ENCODE measurements at regions not wholly inside any gene's neighbourhood (a gene's known extent, or its start where the extent isn't known, plus 50 kb on each side); places are given as distances from the start of the nearest gene placed in this dataset.

DNA sequence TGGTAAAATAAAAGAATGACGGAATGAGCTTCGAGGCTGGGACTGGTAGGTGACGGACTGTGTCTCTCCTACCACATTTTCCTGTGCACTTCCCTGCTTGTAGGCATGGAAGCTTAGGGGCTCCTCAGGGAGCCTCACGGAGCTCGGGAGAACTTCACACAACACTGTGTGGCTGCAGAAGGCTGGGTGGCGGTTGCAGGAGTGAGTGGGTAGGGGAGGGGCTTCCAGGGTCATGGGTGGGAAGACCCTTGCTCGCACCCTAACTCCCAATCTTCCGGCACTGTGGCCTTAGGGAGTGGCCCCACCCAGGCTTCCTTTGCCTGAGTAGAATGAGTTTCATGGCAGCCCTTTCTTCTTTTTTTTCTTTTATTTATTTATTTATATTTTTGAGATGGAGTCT is 128.6 kb downstream of the INHBB start (continued):
- no peak for TF ChIP-seq POLR2A (IDR thresholded peaks at IDR 0.05; ENCODE audit: low read depth, low read length)
- no peak for TF ChIP-seq MTA2 (IDR thresholded peaks at IDR 0.05; ENCODE audit: low read depth)

- FAIRE-seq (no peak), DNase-seq (ENCODE audit: low read depth, low spot score) (no peak), ATAC-seq (no peak)
- no peaks in the 10 kb centered on the region for H3K9me3 ChIP-seq (replicated peaks; ENCODE audit: control insufficient read depth, insufficient read depth, low read length)
- H3K27ac ChIP-seq (ENCODE audit: control insufficient read depth, insufficient read depth) = no peak overlapping the region
- in situ Hi-C loops (cut with MboI) = no loop called here
- H3K9ac ChIP-seq (ENCODE audit: control insufficient read depth, insufficient read depth, low read length) = no peak overlapping the region
- SMC1A ChIA-PET (ENCODE audit: uncharacterized antibody, unreplicated experiment) = no interaction called here
- no peak overlapping the region for H3K4me2 ChIP-seq (ENCODE audit: control insufficient read depth, insufficient read depth)
- H4K20me1 ChIP-seq (ENCODE audit: control insufficient read depth, insufficient read depth) = no peaks in the 10 kb centered on the region
- H3K4me3 ChIP-seq = no peak overlapping the region
- no peaks in the 10 kb centered on the region for H3K36me3 ChIP-seq (ENCODE audit: control insufficient read depth in 2 of 2, insufficient read depth in 2 of 2, low read length in 1 of 2)
- CTCF ChIA-PET = no interaction called here
- BruUV-seq (replicated peaks) = no TSS peak
- POLR2A ChIA-PET = no interaction called here
- intact Hi-C loops (cut with micrococcal nuclease; ENCODE audit: unreplicated experiment) = no loop called here
- H3K27me3 ChIP-seq (replicated peaks in 1 of 2; ENCODE audit: control insufficient read depth in 2 of 2, insufficient read depth in 2 of 2, low read length in 1 of 2) = peaks cover 0 to 2% of the 10 kb centered on the region in 2 experiments; a peak in 2 of 4 replicates
- no peak for TF ChIP-seq PAX8 (IDR thresholded peaks at IDR 0.05)
- no peak for TF ChIP-seq EP300 (IDR thresholded peaks at IDR 0.05; ENCODE audit: borderline replicate concordance in 1 of 2, control insufficient read depth in 1 of 2, low read depth in 2 of 2, low read length in 2 of 2)
- RAD21 ChIA-PET (ENCODE audit: unreplicated experiment) = no interaction called here
- no peaks in the 10 kb centered on the region for H3K4me1 ChIP-seq (ENCODE audit: control insufficient read depth, insufficient read depth, low read length)
- WGBS (ENCODE audit: insufficient coverage, insufficient replicate concordance, low lambda C conversion rate, missing lambda C conversion rate) = 13% methylated on average over 7 of the region's 7 CpGs
- H2AFZ ChIP-seq (ENCODE audit: control insufficient read depth, low read depth, low read length) = no peak overlapping the region
- no peaks in the 10 kb centered on the region for H3K79me2 ChIP-seq (ENCODE audit: control insufficient read depth, insufficient read depth, low read length)
These were observed 130.2 kb downstream of the INHBB start for GRCh38 chr2:120476141-120476540.

DNA sequence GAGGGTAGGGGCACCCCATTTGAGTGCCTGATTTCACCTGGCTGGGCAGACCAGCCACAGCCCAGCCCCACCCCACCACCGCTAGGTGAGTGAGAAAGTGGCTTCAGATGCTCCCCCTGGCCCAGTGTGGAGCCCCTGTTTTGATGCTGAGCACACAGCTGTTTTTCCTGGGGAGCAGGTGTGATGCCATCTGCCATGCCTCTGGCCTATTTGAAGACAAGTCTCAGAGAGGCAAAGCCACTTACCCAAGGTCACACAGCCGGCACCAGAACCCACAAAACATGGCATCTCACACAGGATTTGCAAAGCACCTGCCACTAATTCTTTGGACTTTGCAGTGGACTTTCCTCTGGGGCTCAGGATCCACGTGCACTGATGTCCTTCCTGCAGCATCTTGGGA is 131.3 kb downstream of the INHBB start:
- WGBS (ENCODE audit: insufficient coverage, insufficient replicate concordance, low lambda C conversion rate, missing lambda C conversion rate) = 0% methylated on average over 3 of the region's 3 CpGs
- in situ Hi-C loops (cut with MboI) = no loop called here
- ATAC-seq = no peak
- Histone ChIP-seq H3K4me2 (ENCODE audit: control insufficient read depth, insufficient read depth) (no peak overlapping the region), H3K27me3 (replicated peaks in 1 of 2; ENCODE audit: control insufficient read depth in 2 of 2, insufficient read depth in 2 of 2, low read length in 1 of 2) (peaks cover 0 to 2% of the 10 kb centered on the region in 2 experiments; a peak in 2 of 4 replicates), H3K4me3 (no peak overlapping the region), H3K9ac (ENCODE audit: control insufficient read depth, insufficient read depth, low read length) (no peak overlapping the region), H3K79me2 (ENCODE audit: control insufficient read depth, insufficient read depth, low read length) (no peaks in the 10 kb centered on the region), H4K20me1 (ENCODE audit: control insufficient read depth, insufficient read depth) (no peaks in the 10 kb centered on the region), H3K36me3 (ENCODE audit: control insufficient read depth in 2 of 2, insufficient read depth in 2 of 2, low read length in 1 of 2) (no peaks in the 10 kb centered on the region), H3K4me1 (ENCODE audit: control insufficient read depth, insufficient read depth, low read length) (no peaks in the 10 kb centered on the region), H3K9me3 (replicated peaks; ENCODE audit: control insufficient read depth, insufficient read depth, low read length) (no peaks in the 10 kb centered on the region), H3K27ac (ENCODE audit: control insufficient read depth, insufficient read depth) (no peak overlapping the region), H2AFZ (ENCODE audit: control insufficient read depth, low read depth, low read length) (no peak overlapping the region)
- DNase-seq (ENCODE audit: low read depth, low spot score) = no peak
- ChIA-PET POLR2A (no interaction called here), CTCF (no interaction called here), RAD21 (ENCODE audit: unreplicated experiment) (no interaction called here), SMC1A (ENCODE audit: uncharacterized antibody, unreplicated experiment) (no interaction called here)
- TF ChIP-seq ATF3 (IDR thresholded peaks at IDR 0.05; ENCODE audit: borderline replicate concordance, extremely low read depth, low read depth, low read length) (no peak), ATF2 (IDR thresholded peaks at IDR 0.05; ENCODE audit: low read length) (no peak), SMAD5 (IDR thresholded peaks at IDR 0.05; ENCODE audit: low read depth) (no peak), ATF7 (IDR thresholded peaks at IDR 0.05; ENCODE audit: low read depth) (no peak), TBL1XR1 (IDR thresholded peaks at IDR 0.05; ENCODE audit: low read depth, low read length) (no peak), YY1 (IDR thresholded peaks at IDR 0.05; ENCODE audit: low read depth, low read length) (no peak), CREM (IDR thresholded peaks at IDR 0.05; ENCODE audit: low read depth) (no peak), NBN (IDR thresholded peaks at IDR 0.05) (no peak), NFYB (IDR thresholded peaks at IDR 0.05; ENCODE audit: insufficient read depth, low read depth, low read length) (no peak), ZNF217 (IDR thresholded peaks at IDR 0.05) (no peak), SUZ12 (IDR thresholded peaks at IDR 0.05; ENCODE audit: unreplicated experiment) (no peak), RBBP5 (conservative IDR thresholded peaks at IDR 0.05) (no peak)
- FAIRE-seq = no peak
- no TSS peak for BruUV-seq (replicated peaks)
- intact Hi-C loops (cut with micrococcal nuclease; ENCODE audit: unreplicated experiment) = no loop called here

All from GM12878 (cell line).